ENCODE measurements at regions not wholly inside any gene's neighbourhood (a gene's known extent, or its start where the extent isn't known, plus 50 kb on each side); places are given as distances from the start of the nearest gene placed in this dataset.
A peak's percentile ranks its signal among the peaks of the same experiment; 100 is the strongest.

DNA sequence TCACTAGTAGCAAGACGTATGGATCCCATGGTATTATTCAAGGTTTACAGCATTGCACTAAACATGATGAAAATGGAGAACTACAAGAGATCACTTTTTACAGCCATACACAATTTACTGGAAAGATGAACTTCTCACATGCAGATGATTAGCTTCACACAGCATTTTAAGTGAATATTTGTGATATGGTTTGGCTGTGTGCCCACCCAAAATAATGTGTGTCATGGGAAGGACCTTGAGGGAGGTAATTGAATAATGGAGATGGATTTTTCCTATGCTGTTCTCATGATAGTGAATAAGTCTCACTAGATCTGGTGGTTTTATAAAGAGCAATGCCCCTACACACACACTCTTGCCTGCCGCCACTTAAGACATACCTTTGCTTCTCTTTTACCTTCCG, 662.0 kb upstream of the CCDC54 start:
- peak; percentile 38 for DNase-seq

DNA sequence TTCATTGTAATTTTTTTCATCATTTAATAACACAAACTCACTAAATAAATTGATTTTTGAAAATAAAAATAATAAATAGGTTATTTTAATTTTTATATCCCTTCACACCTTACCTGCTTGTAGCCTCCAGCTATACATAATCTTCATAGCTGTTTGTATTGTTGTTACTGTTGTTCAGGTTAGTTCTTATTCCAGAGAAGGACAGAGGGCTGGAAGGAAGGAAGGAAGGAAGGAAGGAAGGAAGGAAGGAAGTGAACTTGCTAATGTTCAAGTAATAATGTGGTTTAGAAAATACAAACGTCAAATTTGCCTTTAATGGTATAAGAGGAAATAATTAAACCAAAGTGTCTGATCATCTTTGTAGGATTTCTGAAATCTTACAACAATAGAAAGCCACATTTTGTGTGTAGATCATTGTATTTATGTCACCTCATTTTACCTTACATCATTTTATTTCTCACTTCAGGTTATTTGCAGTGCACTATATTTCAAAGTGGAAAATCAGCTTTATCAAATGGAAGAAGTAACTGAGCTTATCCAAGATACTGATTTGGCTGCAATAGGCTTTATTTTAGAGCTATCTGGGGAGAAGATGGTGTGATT, 660.0 kb upstream of the CCDC54 start:
- DNase-seq = no peak

- no peak for DNase-seq
Observed at GRCh38 chr3:106719077-106719476, 658.2 kb upstream of the CCDC54 start.

GRCh38 chr3:106719583-106719982, 657.7 kb upstream of the CCDC54 start:
- DNase-seq = no peak

DNA sequence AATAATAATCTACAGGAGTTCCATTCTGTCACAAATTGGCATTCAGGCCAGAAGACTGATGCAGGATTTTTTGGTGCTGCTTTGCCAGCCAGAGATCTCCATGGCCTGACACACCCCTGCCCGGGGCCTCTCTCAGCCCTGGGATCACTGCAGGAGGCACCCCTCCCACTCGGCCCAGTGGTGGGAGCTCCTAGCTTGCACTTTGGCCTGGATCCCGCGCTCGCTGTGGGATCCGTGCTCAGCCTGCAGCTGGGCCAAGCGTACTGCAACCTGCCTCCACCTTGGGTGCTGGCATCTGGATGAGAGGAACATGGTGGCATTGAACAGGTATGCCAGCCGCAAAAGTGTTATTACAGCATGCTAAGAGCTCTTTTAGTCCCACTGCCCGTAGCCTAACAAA, 656.7 kb upstream of the CCDC54 start:
- no peak for DNase-seq

- no peak for DNase-seq
Observed at GRCh38 chr3:106725566-106725965, 651.7 kb upstream of the CCDC54 start.

- DNase-seq = peak; percentile 100
Observed at GRCh38 chr3:106728315-106729098, 648.7 kb upstream of the CCDC54 start.

GRCh38 chr3:106729481-106729880, 647.8 kb upstream of the CCDC54 start:
- peak; percentile 22 for DNase-seq

DNA sequence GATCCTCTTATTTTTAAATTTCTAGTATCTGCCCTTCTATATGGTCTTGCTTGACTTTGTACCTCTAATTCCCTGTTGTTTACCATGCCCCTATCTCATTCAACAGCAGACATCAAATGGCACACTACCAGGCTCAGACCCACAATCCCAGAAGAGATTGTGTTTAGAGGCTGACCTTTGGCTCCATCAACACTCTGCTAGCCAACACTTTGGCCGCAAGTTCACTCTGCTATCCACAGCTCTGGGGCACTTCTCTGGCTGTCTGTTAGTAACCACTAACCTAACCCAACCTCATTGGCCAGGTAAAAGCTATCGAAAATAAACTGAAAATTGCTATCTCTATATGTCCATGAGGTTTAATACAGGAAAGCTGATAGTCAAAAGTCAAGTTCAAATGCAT, 646.0 kb upstream of the CCDC54 start:
- DNase-seq = no peak

GRCh38 chr3:106734712-106735111, 642.5 kb upstream of the CCDC54 start:
- DNase-seq = no peak

DNA sequence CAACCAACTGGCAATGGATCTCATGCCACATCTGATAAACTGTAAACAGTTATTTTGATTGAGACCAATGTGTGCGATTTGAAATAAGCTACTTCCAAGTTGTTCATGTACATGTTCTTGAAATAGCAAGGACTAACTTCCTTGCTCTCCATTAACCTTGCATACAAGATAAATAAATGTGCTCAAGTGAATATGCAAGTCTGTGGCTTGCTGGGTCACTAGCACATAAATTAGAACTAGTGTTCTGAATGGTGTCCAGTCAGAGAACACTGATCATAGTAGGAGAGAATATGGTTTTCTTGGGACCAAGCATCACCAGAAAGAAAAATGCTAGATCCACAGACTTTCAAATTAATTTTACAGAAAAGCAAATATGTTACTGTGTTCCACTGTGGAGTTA, 640.0 kb upstream of the CCDC54 start:
- no peak for DNase-seq

DNA sequence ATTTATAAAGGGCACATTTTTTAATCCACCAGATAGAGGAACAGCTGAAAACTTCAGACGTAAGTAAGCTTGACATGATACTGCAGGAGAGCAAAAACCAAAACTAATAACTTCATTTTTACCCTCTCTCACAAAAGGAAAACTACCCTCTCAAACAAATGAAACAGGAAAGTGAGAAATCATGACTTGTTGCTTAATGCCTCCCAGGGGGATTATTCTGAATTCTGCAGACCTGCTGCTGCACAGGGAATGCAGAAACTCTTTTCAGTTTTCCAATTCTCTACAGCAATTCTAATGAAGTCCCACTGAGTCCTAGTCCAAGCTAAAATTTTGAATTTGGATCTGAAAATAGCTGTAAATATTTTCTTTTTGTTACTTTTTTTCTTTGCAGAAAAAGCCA, 637.1 kb upstream of the CCDC54 start:
- peak; percentile 49 for DNase-seq

DNA sequence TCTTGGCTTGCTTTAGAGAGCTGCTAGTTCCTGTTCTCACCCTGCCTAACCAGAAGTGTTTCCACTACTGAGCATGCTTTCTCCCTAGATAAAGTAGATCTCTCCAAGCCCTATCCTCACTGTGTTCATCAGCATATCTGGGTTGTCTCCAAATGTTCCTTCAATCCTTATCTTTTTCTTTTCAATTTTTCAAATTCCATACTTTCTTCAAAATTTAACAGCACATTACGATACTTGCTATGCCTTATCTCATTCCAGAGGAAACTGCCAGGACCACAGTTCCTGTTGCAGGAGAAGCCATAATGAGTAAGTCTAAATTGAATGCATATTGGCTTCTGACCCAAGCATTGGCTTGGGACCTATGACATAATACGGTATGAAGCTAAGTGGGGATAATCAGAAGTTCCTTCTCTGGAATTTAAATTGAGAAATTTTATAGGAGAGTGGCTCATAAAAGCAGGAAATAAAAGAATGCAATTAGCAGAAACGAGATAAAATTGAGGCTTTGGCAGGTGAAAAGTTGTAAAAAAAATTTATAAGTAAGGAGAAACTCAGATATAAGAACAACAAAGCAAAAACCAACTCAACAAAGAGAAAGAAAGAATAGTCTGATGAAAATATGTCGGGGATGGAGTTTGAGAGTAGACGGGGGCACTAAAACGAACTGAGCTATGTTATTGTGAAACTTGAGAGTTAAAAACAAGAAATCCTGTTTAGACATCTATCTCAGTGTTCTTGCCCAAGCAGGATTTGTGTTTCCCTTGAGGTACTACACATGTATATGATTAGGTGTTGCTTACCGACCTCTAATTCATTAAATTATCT, 631.7 kb upstream of the CCDC54 start:
- DNase-seq = peak; percentile 28

DNA sequence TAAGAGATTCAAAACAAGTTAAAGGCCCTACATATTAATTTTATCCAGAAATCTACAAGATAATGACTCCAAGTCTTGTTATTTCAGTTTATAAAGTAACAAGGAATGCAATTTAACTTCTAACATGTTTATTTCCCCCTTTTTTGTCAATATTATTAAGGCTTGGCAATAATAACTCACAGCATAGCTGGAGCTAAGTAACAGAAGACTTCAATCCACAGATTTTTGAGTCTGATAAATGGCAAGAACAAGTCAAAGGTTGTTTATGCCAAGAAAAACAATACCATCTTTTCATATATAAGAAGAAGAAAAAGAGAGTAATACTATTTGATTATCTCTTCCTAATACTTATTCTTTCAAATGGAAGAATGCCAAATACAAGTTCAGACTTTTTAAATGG, 631.0 kb upstream of the CCDC54 start:
- DNase-seq = no peak

DNA sequence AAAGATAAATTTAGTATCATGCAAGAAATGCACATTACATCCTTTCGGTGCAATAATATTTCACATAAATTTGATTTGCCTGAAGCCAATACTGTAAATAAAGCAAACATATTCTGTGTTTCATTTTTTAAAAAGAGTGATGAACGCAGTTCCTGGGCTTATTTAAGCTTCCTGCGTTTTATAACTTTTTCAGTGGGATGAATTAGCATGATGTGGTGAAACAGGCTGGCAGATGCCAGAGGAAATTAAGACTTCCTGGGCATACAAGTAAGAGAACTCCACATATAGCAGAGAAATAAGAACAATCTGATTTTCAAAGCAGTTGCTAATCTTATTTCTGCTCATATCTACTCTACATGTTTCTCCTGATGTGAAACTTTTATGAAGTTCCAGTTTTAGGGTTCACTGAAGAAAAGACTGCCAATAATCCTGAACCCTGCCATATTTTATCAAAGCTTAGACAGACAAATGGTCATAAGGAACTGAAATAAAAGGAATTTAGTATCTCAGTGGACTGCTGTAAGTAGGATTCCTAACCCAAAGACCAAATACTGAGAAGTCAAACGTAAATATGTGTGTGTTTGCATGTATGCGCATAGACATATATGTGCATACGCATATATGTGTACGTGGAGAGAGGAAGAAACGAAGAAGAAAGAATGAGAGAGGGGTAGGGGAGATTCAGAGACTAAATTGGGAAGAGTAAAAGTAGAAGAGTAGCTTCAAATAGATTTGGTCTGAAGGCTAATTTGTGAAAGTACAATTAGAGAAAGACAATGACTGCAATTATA, 628.6 kb upstream of the CCDC54 start:
- DNase-seq = no peak

DNA sequence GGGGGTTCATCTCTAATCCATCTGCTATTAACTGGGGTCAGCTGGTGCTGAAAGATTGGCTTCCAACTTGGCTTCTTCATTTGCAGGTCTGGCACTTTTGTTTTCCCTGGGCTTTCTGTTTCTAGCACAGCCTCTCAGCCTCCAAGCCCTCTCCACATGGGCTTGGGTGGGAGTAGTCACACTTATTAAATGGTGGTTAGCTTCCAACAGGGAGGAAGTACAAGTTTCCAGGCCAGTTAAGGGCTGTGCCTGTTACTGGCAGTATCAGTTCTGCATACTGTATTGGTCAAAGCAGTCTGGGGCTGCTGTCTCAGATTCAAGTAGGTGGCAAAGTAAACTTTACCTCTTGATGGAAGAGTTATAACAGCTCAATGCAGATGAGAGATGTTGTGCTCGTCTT, 627.1 kb upstream of the CCDC54 start:
- no peak for DNase-seq

DNA sequence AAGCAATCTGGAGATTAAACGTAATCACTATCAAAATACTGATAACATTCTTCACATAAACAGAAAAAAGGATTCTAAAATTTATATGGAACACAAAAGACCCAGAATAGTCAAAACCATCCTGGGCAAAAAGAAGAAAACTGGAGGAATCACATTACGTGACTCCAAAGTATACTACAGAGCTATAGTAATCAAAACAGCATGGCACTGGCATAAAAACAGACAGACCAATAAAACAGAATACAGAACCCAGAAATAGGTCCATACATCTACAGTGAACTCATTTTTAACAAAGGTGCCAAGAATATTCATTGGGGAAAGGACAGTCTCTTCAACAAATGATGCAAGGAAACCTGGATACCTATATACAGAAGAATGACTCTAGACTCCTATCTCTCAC, 621.9 kb upstream of the CCDC54 start:
- DNase-seq = no peak

DNA sequence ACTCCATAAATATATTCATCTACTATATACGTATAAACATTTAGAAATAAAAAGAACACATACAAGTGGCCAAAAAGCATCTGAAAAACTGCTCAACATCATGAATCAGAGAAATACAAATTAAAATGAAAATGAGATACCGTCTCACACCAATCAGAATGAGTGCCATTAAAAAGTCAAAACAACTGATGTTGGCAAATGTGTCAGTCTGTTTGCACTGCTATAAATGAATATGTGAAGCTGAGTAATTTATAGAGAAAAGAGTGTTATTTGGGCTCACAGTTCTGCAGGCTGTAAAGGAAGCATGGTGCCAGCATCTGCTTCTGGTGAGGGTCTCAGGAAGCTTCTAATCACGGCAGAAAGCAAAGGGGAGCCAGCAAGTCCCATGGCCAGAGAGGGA, 620.3 kb upstream of the CCDC54 start:
- no peak for DNase-seq

- no peak for DNase-seq
Observed at GRCh38 chr3:106758459-106758858, 618.8 kb upstream of the CCDC54 start.

GRCh38 chr3:106759731-106760130, 617.5 kb upstream of the CCDC54 start:
- DNase-seq = peak; percentile 79

DNA sequence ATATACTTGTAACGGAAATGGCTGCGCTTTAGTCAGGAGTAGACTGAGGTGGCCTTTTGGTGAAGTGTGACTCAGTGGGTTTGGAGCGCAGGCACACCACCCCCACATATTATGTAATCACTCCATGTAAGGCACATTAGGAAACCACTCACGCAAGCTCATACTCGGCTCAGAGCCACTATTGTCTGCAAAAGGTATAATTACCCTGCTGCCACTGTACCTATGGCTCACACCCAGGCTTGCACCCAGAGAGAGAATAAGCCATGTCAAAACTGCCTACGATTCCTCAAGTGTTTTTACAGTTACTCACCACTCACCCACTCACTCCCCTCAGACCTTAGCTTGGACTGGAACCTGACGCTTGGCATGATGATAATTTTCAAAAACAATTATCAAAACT, 611.9 kb upstream of the CCDC54 start:
- peak; percentile 42 for DNase-seq

DNA sequence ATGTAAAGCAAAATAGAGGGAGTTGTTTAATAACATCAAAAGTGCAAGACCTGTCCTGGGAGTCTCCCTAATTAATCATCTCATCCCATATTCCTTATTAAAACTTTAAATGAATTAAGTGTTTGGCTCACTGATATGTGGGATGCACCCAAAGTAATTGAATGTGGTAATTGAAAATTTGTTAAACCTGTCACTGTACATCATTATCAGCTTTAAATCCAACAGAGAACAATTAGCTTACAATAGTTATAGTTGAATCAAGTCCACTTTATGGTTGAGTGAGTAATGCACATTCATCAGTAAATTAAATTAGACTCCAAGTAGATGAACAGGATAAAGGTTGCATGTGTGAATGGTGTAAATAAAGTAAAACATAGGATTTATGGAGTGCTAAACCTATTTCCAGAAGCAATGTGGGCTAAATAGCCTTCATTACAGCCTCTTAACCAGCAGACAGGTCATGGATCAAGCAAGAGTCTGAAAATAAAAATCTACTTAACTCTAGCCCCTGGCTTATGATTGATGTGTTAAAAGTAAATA, 608.2 kb upstream of the CCDC54 start:
- no peak for DNase-seq

DNA sequence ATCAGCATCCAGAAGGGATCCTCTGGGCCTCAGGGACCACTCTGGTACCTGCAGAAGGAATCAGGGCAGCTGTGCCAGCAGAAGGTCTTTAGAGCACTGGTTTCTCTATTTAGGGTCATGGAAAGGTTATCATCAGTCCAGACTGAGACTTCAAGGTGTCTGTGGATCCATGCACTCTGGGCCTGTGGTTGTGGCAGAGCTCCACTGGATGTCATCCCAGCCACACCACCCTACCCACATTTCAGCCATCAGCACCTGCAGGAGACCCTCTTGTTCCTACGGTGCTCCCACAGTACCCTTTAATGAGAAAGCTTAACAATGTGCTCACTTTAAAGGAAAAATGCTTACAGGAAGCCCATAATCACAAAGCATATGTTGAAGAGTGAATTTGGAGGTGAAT, 603.4 kb upstream of the CCDC54 start:
- no peak for DNase-seq
